Panc1 (cell line): ENCODE measurements at regions not wholly inside any gene's neighbourhood (a gene's known extent, or its start where the extent isn't known, plus 50 kb on each side); places are given as distances from the start of the nearest gene placed in this dataset.

Experiments used
- ATAC-seq: fragments of 200-7000 bp; cut with Tn5 transposase; 2 replicates; pipeline ENCODE4 v1.9.1; 2020; ENCODE audit warnings: mild to moderate bottlenecking, moderate library complexity
- BruUV-seq: library from RNA; stranded (reverse); fragments of 400-500 nt; replicated peaks from 2 replicates; lab custom pipeline; 2021; lab: Mats Ljungman, UMichigan
- CTCF ChIA-PET: fragments of 300-600 bp; sonication (Branson Sonifier 250); formaldehyde crosslinking; loops from one replicate; lab custom pipeline; 2022; ENCODE audit warnings: antibody characterized with exemption; lab: Charles Lee
- POLR2A ChIA-PET: fragments of 300-600 bp; sonication (Branson Sonifier 250); formaldehyde crosslinking; loops from one replicate; lab custom pipeline; 2022; ENCODE audit warnings: antibody characterized with exemption; lab: Charles Lee
- DNase-seq: peaks from one replicate; pipeline ENCODE4 v3.0.0-alpha.2; 2010; ENCODE audit warnings: low read depth, low spot score
- H3K27ac ChIP-seq: 2 replicates; pipeline ENCODE4 v1.5.1; 2011; ENCODE audit warnings: mild to moderate bottlenecking, low read length, inconsistent platforms
- H3K27me3 ChIP-seq: fragments of 200-500 bp; sonication (Bioruptor generic); 2 replicates; pipeline ENCODE4 v1.6.0; 2014; ENCODE audit warnings: low read length, inconsistent platforms; ENCODE audit not compliant: control insufficient read depth, insufficient read depth
- H3K36me3 ChIP-seq: fragments of 200-500 bp; sonication (Bioruptor generic); 2 replicates; pipeline ENCODE4 v1.5.1; 2014; ENCODE audit warnings: inconsistent platforms, mild to moderate bottlenecking, low read length, moderate library complexity; ENCODE audit not compliant: control insufficient read depth, insufficient read depth
- H3K4me1 ChIP-seq: 2 replicates; pipeline ENCODE4 v1.5.1; 2011; ENCODE audit warnings: inconsistent platforms, mild to moderate bottlenecking, low read length, moderate library complexity; ENCODE audit not compliant: control insufficient read depth, insufficient read depth
- H3K4me3 ChIP-seq, 2 experiments: 2 replicates each; pipeline ENCODE4 v1.5.1; 2011 to 2012; ENCODE audit warnings: low read depth in 2 of 2, low read length in 2 of 2, mild to moderate bottlenecking in 2 of 2, inconsistent platforms in 1 of 2, moderate library complexity in 1 of 2
- H3K9me3 ChIP-seq: fragments of 200-500 bp; sonication (Bioruptor generic); 2 replicates; pipeline ENCODE4 v1.5.1; 2014; ENCODE audit warnings: low read depth, mild to moderate bottlenecking, inconsistent platforms, low read length, moderate library complexity; ENCODE audit not compliant: control insufficient read depth, insufficient read depth
- CTCF ChIP-seq: fragments of 450-650 bp; IDR thresholded peaks from 2 replicates; pipeline ENCODE4 v1.5.1; 2017; ENCODE audit warnings: mild to moderate bottlenecking
- POLR2AphosphoS5 ChIP-seq: IDR thresholded peaks from 2 replicates; pipeline ENCODE4 v1.6.1; 2012; ENCODE audit warnings: mild to moderate bottlenecking, low read depth, low read length, moderate library complexity
- SIN3A ChIP-seq: IDR thresholded peaks from 2 replicates; pipeline ENCODE4 v1.6.1; 2012; ENCODE audit warnings: low read depth, mild to moderate bottlenecking, low read length, moderate library complexity, borderline replicate concordance; ENCODE audit not compliant: insufficient read depth
- TCF7L2 ChIP-seq: IDR thresholded peaks from 2 replicates; pipeline ENCODE4 v1.6.1; 2011; ENCODE audit warnings: mild to moderate bottlenecking, low read depth, low read length, inconsistent platforms
- in situ Hi-C: cut with HindIII; loops from 2 replicates; pipeline ENCODE4 v1.10.0; 2016; ENCODE audit warnings: low sequenced_read_pairs, low pct_unique_long_range_greater_than_20kb
- intact Hi-C: fragments of 100-400 bp; cut with micrococcal nuclease; formaldehyde crosslinking; loops from one replicate; pipeline ENCODE4 v1.10.0; 2022; ENCODE audit not compliant: unreplicated experiment
- TF ChIP-seq, protein P1 (sequence below), 2 experiments: IDR thresholded peaks; 2 replicates each; pipeline ENCODE4 v1.6.1; 2011 to 2012; ENCODE audit warnings: low read depth in 2 of 2, control low read depth in 1 of 2, low read length in 1 of 2, mild to moderate bottlenecking in 1 of 2, moderate library complexity in 1 of 2; ENCODE audit not compliant: insufficient read depth in 1 of 2

GRCh38 chr18:44458777-44459176 is 221.9 kb upstream of the SETBP1 start:
- no peak for ATAC-seq
- intact Hi-C loops, result no loop called here
- Histone ChIP-seq H3K9me3 (no peaks in the 10 kb centered on the region), H3K27me3 (no peaks in the 10 kb centered on the region), H3K4me3 (no peak overlapping the region), H3K27ac (no peak overlapping the region), H3K36me3 (no peaks in the 10 kb centered on the region), H3K4me1 (no peaks in the 10 kb centered on the region)
- POLR2A ChIA-PET, result no interaction called here
- in situ Hi-C loops, result no loop called here
- TF ChIP-seq TCF7L2, result no peak
- no peak for TF ChIP-seq CTCF
- TF ChIP-seq POLR2AphosphoS5, result no peak
- TF ChIP-seq, protein P1, sequence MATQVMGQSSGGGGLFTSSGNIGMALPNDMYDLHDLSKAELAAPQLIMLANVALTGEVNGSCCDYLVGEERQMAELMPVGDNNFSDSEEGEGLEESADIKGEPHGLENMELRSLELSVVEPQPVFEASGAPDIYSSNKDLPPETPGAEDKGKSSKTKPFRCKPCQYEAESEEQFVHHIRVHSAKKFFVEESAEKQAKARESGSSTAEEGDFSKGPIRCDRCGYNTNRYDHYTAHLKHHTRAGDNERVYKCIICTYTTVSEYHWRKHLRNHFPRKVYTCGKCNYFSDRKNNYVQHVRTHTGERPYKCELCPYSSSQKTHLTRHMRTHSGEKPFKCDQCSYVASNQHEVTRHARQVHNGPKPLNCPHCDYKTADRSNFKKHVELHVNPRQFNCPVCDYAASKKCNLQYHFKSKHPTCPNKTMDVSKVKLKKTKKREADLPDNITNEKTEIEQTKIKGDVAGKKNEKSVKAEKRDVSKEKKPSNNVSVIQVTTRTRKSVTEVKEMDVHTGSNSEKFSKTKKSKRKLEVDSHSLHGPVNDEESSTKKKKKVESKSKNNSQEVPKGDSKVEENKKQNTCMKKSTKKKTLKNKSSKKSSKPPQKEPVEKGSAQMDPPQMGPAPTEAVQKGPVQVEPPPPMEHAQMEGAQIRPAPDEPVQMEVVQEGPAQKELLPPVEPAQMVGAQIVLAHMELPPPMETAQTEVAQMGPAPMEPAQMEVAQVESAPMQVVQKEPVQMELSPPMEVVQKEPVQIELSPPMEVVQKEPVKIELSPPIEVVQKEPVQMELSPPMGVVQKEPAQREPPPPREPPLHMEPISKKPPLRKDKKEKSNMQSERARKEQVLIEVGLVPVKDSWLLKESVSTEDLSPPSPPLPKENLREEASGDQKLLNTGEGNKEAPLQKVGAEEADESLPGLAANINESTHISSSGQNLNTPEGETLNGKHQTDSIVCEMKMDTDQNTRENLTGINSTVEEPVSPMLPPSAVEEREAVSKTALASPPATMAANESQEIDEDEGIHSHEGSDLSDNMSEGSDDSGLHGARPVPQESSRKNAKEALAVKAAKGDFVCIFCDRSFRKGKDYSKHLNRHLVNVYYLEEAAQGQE (IDR thresholded peaks at IDR 0.05; ENCODE audit: insufficient read depth in 1 of 2, low read depth in 2 of 2, low read length in 1 of 2), result no peak
- no peak for TF ChIP-seq SIN3A
- CTCF ChIA-PET, result no interaction called here
- no TSS peak for BruUV-seq
- DNase-seq, result no peak

GRCh38 chr18:44464398-44465180 is 216.1 kb upstream of the SETBP1 start:
- BruUV-seq, result no TSS peak
- Histone ChIP-seq H3K27ac (no peak overlapping the region), H3K9me3 (no peaks in the 10 kb centered on the region), H3K27me3 (no peaks in the 10 kb centered on the region), H3K36me3 (no peaks in the 10 kb centered on the region), H3K4me3 (no peak overlapping the region), H3K4me1 (no peaks in the 10 kb centered on the region)
- in situ Hi-C loops (no loop called here), intact Hi-C loops (no loop called here)
- ChIA-PET POLR2A (no interaction called here), CTCF (no interaction called here)
- DNase-seq (no peak), ATAC-seq (no peak)
- TF ChIP-seq SIN3A (no peak), CTCF (no peak), POLR2AphosphoS5 (no peak)
